HEK293 (cell line): ENCODE measurements at regions not wholly inside any gene's neighbourhood (a gene's known extent, or its start where the extent isn't known, plus 50 kb on each side); places are given as distances from the start of the nearest gene placed in this dataset.

Experiments
- BCL11B ChIP-seq: fragments of 450-650 bp; formaldehyde crosslinking; IDR thresholded peaks from 2 replicates; pipeline ENCODE4 v1.5.1; 2016; ENCODE audit warnings: low read depth, missing biosample characterization, missing genetic modification characterization
- GFI1B ChIP-seq: fragments of 450-650 bp; formaldehyde crosslinking; IDR thresholded peaks from 2 replicates; pipeline ENCODE4 v1.5.1; 2016; ENCODE audit warnings: missing biosample characterization, missing genetic modification characterization
- KLF9 ChIP-seq: fragments of 450-650 bp; formaldehyde crosslinking; IDR thresholded peaks from 2 replicates; pipeline ENCODE4 v1.5.1; 2016; ENCODE audit warnings: missing biosample characterization, missing genetic modification characterization, low read depth
- SP2 ChIP-seq: fragments of 450-650 bp; formaldehyde crosslinking; IDR thresholded peaks from 2 replicates; pipeline ENCODE4 v1.5.1; 2016; ENCODE audit warnings: missing biosample characterization, missing genetic modification characterization
- ZBTB17 ChIP-seq: fragments of 450-650 bp; formaldehyde crosslinking; IDR thresholded peaks from 2 replicates; pipeline ENCODE4 v1.5.1; 2016; ENCODE audit warnings: missing biosample characterization, missing genetic modification characterization
- ZBTB48 ChIP-seq: fragments of 450-650 bp; formaldehyde crosslinking; IDR thresholded peaks from 2 replicates; pipeline ENCODE4 v1.5.1; 2016; ENCODE audit warnings: missing biosample characterization, missing genetic modification characterization
- ZFHX2 ChIP-seq: fragments of 450-650 bp; formaldehyde crosslinking; conservative IDR thresholded peaks from 2 replicates; pipeline ENCODE4 v1.5.1; 2016; ENCODE audit warnings: missing biosample characterization, missing genetic modification characterization
- ZNF174 ChIP-seq: fragments of 450-650 bp; formaldehyde crosslinking; IDR thresholded peaks from 2 replicates; pipeline ENCODE4 v1.5.0; 2017; ENCODE audit warnings: missing biosample characterization, mild to moderate bottlenecking, missing genetic modification characterization
- ZNF19 ChIP-seq: fragments of 450-650 bp; formaldehyde crosslinking; IDR thresholded peaks from 2 replicates; pipeline ENCODE4; 2016; ENCODE audit warnings: missing biosample characterization, missing genetic modification characterization, low read depth
- ZNF23 ChIP-seq: fragments of 450-650 bp; formaldehyde crosslinking; IDR thresholded peaks from 2 replicates; pipeline ENCODE4 v1.5.1; 2016; ENCODE audit warnings: missing biosample characterization, missing genetic modification characterization, borderline replicate concordance
- ZNF302 ChIP-seq: fragments of 450-650 bp; formaldehyde crosslinking; IDR thresholded peaks from 2 replicates; pipeline ENCODE4 v1.5.1; 2016; ENCODE audit warnings: missing biosample characterization, missing genetic modification characterization, low read depth
- ZNF37A ChIP-seq: fragments of 450-650 bp; IDR thresholded peaks from 2 replicates; pipeline ENCODE4 v1.5.1; 2018; ENCODE audit warnings: missing biosample characterization, missing genetic modification characterization
- ZNF426 ChIP-seq: fragments of 450-650 bp; formaldehyde crosslinking; IDR thresholded peaks from 2 replicates; pipeline ENCODE4 v1.5.1; 2017; ENCODE audit warnings: missing biosample characterization, missing genetic modification characterization, mild to moderate bottlenecking, inconsistent platforms, moderate library complexity
- ZNF530 ChIP-seq: fragments of 450-650 bp; formaldehyde crosslinking; IDR thresholded peaks from 2 replicates; pipeline ENCODE4 v1.5.1; 2016; ENCODE audit warnings: low read depth, missing biosample characterization, missing genetic modification characterization
- ZNF558 ChIP-seq: fragments of 450-650 bp; formaldehyde crosslinking; IDR thresholded peaks from 2 replicates; pipeline ENCODE4 v1.5.1; 2016; ENCODE audit warnings: missing biosample characterization, missing genetic modification characterization
- ZNF560 ChIP-seq: fragments of 450-650 bp; formaldehyde crosslinking; IDR thresholded peaks from 2 replicates; pipeline ENCODE4 v1.5.1; 2017; ENCODE audit warnings: missing biosample characterization, missing genetic modification characterization, borderline replicate concordance
- ZNF561 ChIP-seq: fragments of 450-650 bp; IDR thresholded peaks from 2 replicates; pipeline ENCODE4 v1.5.1; 2018; ENCODE audit warnings: missing biosample characterization, missing genetic modification characterization, borderline replicate concordance
- ZNF624 ChIP-seq: fragments of 450-650 bp; formaldehyde crosslinking; IDR thresholded peaks from 2 replicates; pipeline ENCODE4 v1.5.1; 2017; ENCODE audit warnings: missing biosample characterization, missing genetic modification characterization
- ZNF629 ChIP-seq: fragments of 450-650 bp; formaldehyde crosslinking; IDR thresholded peaks from 2 replicates; pipeline ENCODE4 v1.5.1; 2017; ENCODE audit warnings: missing biosample characterization, missing genetic modification characterization
- ZNF658 ChIP-seq: fragments of 450-650 bp; formaldehyde crosslinking; IDR thresholded peaks from 2 replicates; pipeline ENCODE4; 2016; ENCODE audit warnings: missing biosample characterization, missing genetic modification characterization
- ZNF660 ChIP-seq: fragments of 450-650 bp; IDR thresholded peaks from 2 replicates; pipeline ENCODE4 v1.5.1; 2018; ENCODE audit warnings: missing biosample characterization, mild to moderate bottlenecking, missing genetic modification characterization
- ZNF670 ChIP-seq: fragments of 450-650 bp; formaldehyde crosslinking; IDR thresholded peaks from 2 replicates; pipeline ENCODE4 v1.5.1; 2016; ENCODE audit warnings: missing biosample characterization, missing genetic modification characterization, low read depth
- ZNF677 ChIP-seq: fragments of 450-650 bp; IDR thresholded peaks from 2 replicates; pipeline ENCODE4 v1.5.0; 2018; ENCODE audit warnings: missing biosample characterization, mild to moderate bottlenecking, missing genetic modification characterization, moderate library complexity
- TF ChIP-seq, protein P1 (sequence below): fragments of 450-650 bp; formaldehyde crosslinking; IDR thresholded peaks from 2 replicates; pipeline ENCODE4 v1.5.1; 2016; ENCODE audit warnings: missing biosample characterization, missing genetic modification characterization
- TF ChIP-seq, protein P2 (sequence below): fragments of 450-650 bp; formaldehyde crosslinking; IDR thresholded peaks from 2 replicates; pipeline ENCODE4 v1.5.1; 2016; ENCODE audit warnings: missing biosample characterization, missing genetic modification characterization
- TF ChIP-seq, protein P3 (sequence below): fragments of 450-650 bp; formaldehyde crosslinking; IDR thresholded peaks from 2 replicates; pipeline ENCODE4 v1.5.1; 2017; ENCODE audit warnings: missing biosample characterization, missing genetic modification characterization
- TF ChIP-seq, protein P4 (sequence below): fragments of 450-650 bp; formaldehyde crosslinking; IDR thresholded peaks from 2 replicates; pipeline ENCODE4 v1.5.1; 2017; ENCODE audit warnings: missing biosample characterization, missing genetic modification characterization
- TF ChIP-seq, protein P5 (sequence below): fragments of 450-650 bp; formaldehyde crosslinking; IDR thresholded peaks from 2 replicates; pipeline ENCODE4 v1.5.1; 2017; ENCODE audit warnings: missing biosample characterization, missing genetic modification characterization

DNA sequence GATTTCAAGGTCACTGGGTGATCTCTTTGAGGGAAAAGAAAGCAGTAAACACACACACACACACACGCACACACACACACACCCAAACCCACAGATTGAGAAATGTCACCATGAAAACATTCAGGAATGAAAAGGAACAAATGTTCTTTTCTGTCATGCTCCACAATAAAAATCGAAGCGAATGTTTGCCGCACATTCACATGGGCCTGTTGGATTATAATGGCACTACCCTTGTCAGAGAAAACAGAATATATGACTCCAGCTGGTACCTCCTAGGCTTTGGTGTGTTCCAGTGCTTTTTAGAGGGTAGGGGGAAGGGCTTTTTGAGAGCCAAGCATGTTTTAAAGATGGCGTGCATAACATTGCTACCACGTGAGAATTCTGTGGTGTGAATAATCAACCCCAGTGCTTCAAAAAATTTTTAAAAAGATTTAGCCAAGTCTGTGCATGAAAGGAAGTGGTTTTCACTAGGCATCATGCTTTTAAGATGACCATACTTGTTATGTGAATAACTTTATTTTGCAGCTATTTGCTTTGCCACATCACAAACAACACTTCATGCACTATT lies 120.8 kb upstream of the ZNF608 start (continued):
- TF ChIP-seq ZNF670 (tag by site-specific recombination): no peak
- no peak for TF ChIP-seq ZNF37A (tag by site-specific recombination)
- TF ChIP-seq SP2 (tag by site-specific recombination): no peak
- TF ChIP-seq ZNF561: no peak
- no peak for TF ChIP-seq ZNF530 (tag by site-specific recombination)
- TF ChIP-seq, protein P1, sequence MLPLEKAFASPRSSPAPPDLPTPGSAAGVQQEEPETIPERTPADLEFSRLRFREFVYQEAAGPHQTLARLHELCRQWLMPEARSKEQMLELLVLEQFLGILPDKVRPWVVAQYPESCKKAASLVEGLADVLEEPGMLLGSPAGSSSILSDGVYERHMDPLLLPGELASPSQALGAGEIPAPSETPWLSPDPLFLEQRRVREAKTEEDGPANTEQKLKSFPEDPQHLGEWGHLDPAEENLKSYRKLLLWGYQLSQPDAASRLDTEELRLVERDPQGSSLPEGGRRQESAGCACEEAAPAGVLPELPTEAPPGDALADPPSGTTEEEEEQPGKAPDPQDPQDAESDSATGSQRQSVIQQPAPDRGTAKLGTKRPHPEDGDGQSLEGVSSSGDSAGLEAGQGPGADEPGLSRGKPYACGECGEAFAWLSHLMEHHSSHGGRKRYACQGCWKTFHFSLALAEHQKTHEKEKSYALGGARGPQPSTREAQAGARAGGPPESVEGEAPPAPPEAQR (tag by site-specific recombination): no peak
- TF ChIP-seq, protein P2, sequence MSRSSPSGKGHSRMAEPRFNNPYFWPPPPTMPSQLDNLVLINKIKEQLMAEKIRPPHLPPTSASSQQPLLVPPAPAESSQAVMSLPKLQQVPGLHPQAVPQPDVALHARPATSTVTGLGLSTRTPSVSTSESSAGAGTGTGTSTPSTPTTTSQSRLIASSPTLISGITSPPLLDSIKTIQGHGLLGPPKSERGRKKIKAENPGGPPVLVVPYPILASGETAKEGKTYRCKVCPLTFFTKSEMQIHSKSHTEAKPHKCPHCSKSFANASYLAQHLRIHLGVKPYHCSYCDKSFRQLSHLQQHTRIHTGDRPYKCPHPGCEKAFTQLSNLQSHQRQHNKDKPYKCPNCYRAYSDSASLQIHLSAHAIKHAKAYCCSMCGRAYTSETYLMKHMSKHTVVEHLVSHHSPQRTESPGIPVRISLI (tag by site-specific recombination): no peak
- TF ChIP-seq ZNF558 (tag by site-specific recombination): no peak
- no peak for TF ChIP-seq BCL11B (tag by site-specific recombination)
- TF ChIP-seq ZNF302 (tag by site-specific recombination): no peak
- TF ChIP-seq, protein P3, sequence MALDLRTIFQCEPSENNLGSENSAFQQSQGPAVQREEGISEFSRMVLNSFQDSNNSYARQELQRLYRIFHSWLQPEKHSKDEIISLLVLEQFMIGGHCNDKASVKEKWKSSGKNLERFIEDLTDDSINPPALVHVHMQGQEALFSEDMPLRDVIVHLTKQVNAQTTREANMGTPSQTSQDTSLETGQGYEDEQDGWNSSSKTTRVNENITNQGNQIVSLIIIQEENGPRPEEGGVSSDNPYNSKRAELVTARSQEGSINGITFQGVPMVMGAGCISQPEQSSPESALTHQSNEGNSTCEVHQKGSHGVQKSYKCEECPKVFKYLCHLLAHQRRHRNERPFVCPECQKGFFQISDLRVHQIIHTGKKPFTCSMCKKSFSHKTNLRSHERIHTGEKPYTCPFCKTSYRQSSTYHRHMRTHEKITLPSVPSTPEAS (tag by site-specific recombination): peak; percentile 86
- TF ChIP-seq ZNF624 (tag by site-specific recombination): no peak
- TF ChIP-seq ZBTB48 (tag by site-specific recombination): no peak
- no peak for TF ChIP-seq ZNF426
- no peak for TF ChIP-seq ZNF629 (tag by site-specific recombination)
- TF ChIP-seq ZNF660 (tag by site-specific recombination): no peak
- no peak for TF ChIP-seq ZNF19 (tag by site-specific recombination)
- TF ChIP-seq, protein P4, sequence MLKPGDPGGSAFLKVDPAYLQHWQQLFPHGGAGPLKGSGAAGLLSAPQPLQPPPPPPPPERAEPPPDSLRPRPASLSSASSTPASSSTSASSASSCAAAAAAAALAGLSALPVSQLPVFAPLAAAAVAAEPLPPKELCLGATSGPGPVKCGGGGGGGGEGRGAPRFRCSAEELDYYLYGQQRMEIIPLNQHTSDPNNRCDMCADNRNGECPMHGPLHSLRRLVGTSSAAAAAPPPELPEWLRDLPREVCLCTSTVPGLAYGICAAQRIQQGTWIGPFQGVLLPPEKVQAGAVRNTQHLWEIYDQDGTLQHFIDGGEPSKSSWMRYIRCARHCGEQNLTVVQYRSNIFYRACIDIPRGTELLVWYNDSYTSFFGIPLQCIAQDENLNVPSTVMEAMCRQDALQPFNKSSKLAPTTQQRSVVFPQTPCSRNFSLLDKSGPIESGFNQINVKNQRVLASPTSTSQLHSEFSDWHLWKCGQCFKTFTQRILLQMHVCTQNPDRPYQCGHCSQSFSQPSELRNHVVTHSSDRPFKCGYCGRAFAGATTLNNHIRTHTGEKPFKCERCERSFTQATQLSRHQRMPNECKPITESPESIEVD (tag by site-specific recombination): no peak
- TF ChIP-seq, protein P5, sequence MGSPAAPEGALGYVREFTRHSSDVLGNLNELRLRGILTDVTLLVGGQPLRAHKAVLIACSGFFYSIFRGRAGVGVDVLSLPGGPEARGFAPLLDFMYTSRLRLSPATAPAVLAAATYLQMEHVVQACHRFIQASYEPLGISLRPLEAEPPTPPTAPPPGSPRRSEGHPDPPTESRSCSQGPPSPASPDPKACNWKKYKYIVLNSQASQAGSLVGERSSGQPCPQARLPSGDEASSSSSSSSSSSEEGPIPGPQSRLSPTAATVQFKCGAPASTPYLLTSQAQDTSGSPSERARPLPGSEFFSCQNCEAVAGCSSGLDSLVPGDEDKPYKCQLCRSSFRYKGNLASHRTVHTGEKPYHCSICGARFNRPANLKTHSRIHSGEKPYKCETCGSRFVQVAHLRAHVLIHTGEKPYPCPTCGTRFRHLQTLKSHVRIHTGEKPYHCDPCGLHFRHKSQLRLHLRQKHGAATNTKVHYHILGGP (tag by site-specific recombination): no peak
- TF ChIP-seq ZBTB17 (tag by site-specific recombination): 0 out of 2 replicates have a peak, but pooled peaks have one; percentile 14
- no peak for TF ChIP-seq ZNF658
- TF ChIP-seq ZFHX2 (tag by site-specific recombination): peak; percentile 62
- TF ChIP-seq KLF9 (tag by site-specific recombination): no peak
- TF ChIP-seq GFI1B (tag by site-specific recombination): no peak
- TF ChIP-seq ZNF560 (tag by site-specific recombination): no peak
- TF ChIP-seq ZNF677 (tag by site-specific recombination): no peak
- no peak for TF ChIP-seq ZNF174 (tag by site-specific recombination)
- TF ChIP-seq ZNF23 (tag by site-specific recombination): no peak
